Karpas-422 (cell line): ENCODE measurements at regions not wholly inside any gene's neighbourhood (a gene's known extent, or its start where the extent isn't known, plus 50 kb on each side); places are given as distances from the start of the nearest gene placed in this dataset.

ENCODE experiments used
- DNase-seq: peaks from one replicate; pipeline ENCODE4 v3.0.0-alpha.2; 2015
- H2AFZ ChIP-seq: fragments of 200-600 bp; sonication (generic); 2 replicates; pipeline ENCODE4 v1.6.1; 2014; ENCODE audit warnings: antibody characterized with exemption, low read length, mixed read lengths
- H3K27ac ChIP-seq: fragments of 200-600 bp; sonication (generic); 2 replicates; pipeline ENCODE4 v1.5.1; 2014; ENCODE audit warnings: mild to moderate bottlenecking, low read length, moderate library complexity
- H3K27me3 ChIP-seq: fragments of 200-600 bp; sonication (generic); 2 replicates; pipeline ENCODE4 v1.6.1; 2014; ENCODE audit warnings: low read length, mixed read lengths
- H3K36me3 ChIP-seq: fragments of 200-600 bp; sonication (generic); 2 replicates; pipeline ENCODE4 v1.6.1; 2014; ENCODE audit warnings: low read length, mixed read lengths; ENCODE audit not compliant: insufficient read depth
- H3K4me1 ChIP-seq: fragments of 200-600 bp; sonication (generic); 2 replicates; pipeline ENCODE4 v1.6.1; 2014; ENCODE audit warnings: mild to moderate bottlenecking, low read length, mixed read lengths
- H3K4me2 ChIP-seq: fragments of 200-600 bp; sonication (generic); 2 replicates; pipeline ENCODE4 v1.6.1; 2014; ENCODE audit warnings: low read length, low read depth, mild to moderate bottlenecking; ENCODE audit not compliant: poor library complexity, severe bottlenecking
- H3K4me3 ChIP-seq: fragments of 200-600 bp; sonication (generic); 2 replicates; pipeline ENCODE4 v1.5.1; 2014; ENCODE audit warnings: mild to moderate bottlenecking, antibody characterized with exemption, low read length, mixed read lengths
- H3K79me2 ChIP-seq: fragments of 200-600 bp; sonication (generic); 2 replicates; pipeline ENCODE4 v1.6.1; 2014; ENCODE audit warnings: mild to moderate bottlenecking, low read length, mixed read lengths
- H3K9ac ChIP-seq: fragments of 200-600 bp; sonication (generic); 2 replicates; pipeline ENCODE4 v1.6.0; 2014; ENCODE audit warnings: low read length
- H3K9me2 ChIP-seq: fragments of 200-600 bp; sonication (generic), shearing (Covaris generic); replicated peaks from 2 replicates; pipeline ENCODE4 v1.6.0; 2014; ENCODE audit warnings: mild to moderate bottlenecking, low read length, moderate library complexity; ENCODE audit not compliant: insufficient read depth
- H3K9me3 ChIP-seq: fragments of 300-700, 200-600 bp; sonication (generic); 2 replicates; pipeline ENCODE4 v1.6.1; 2014; ENCODE audit warnings: low read length, mixed read lengths
- H4K20me1 ChIP-seq: fragments of 200-600 bp; sonication (generic); 2 replicates; pipeline ENCODE4 v1.6.1; 2014; ENCODE audit warnings: mild to moderate bottlenecking, antibody characterized with exemption, low read length, low read depth; ENCODE audit not compliant: insufficient read depth

- DNase-seq = no peak
- H3K4me1 ChIP-seq = peaks cover 5% of the 10 kb centered on the region
- H3K27me3 ChIP-seq = no peaks in the 10 kb centered on the region
- H2AFZ ChIP-seq = no peak overlapping the region
- H3K4me3 ChIP-seq = no peak overlapping the region
- H3K9me3 ChIP-seq = peaks cover 16% of the 10 kb centered on the region
- H3K36me3 ChIP-seq = no peaks in the 10 kb centered on the region
- no peak overlapping the region for H3K4me2 ChIP-seq
- H3K9ac ChIP-seq = no peak overlapping the region
- no peaks in the 10 kb centered on the region for H3K79me2 ChIP-seq
- H3K27ac ChIP-seq = no peak overlapping the region
- H4K20me1 ChIP-seq = no peaks in the 10 kb centered on the region
- H3K9me2 ChIP-seq = no peaks in the 10 kb centered on the region
Observed at GRCh38 chr2:898319-898718, 52.3 kb upstream of the SNTG2 start.

GRCh38 chr2:897091-897490 is 53.6 kb upstream of the SNTG2 start:
- Histone ChIP-seq H3K4me3 (no peak overlapping the region), H4K20me1 (no peaks in the 10 kb centered on the region), H2AFZ (no peak overlapping the region), H3K9me2 (no peaks in the 10 kb centered on the region), H3K9me3 (peaks cover 16% of the 10 kb centered on the region), H3K4me1 (peaks cover 8% of the 10 kb centered on the region), H3K9ac (no peak overlapping the region), H3K27me3 (no peaks in the 10 kb centered on the region), H3K36me3 (no peaks in the 10 kb centered on the region), H3K79me2 (no peaks in the 10 kb centered on the region), H3K27ac (no peak overlapping the region), H3K4me2 (no peak overlapping the region)
- no peak for DNase-seq

- no peak overlapping the region for H3K4me3 ChIP-seq
- no peaks in the 10 kb centered on the region for H3K27me3 ChIP-seq
- H3K79me2 ChIP-seq = no peaks in the 10 kb centered on the region
- no peaks in the 10 kb centered on the region for H3K9me2 ChIP-seq
- no peak overlapping the region for H3K9ac ChIP-seq
- H3K9me3 ChIP-seq = peaks cover 5% of the 10 kb centered on the region; the same call in 1 of the 2 replicates
- no peaks in the 10 kb centered on the region for H3K36me3 ChIP-seq
- peak; percentile 69 for DNase-seq
- no peaks in the 10 kb centered on the region for H4K20me1 ChIP-seq
- H3K4me1 ChIP-seq = peaks cover 8% of the 10 kb centered on the region
- H3K4me2 ChIP-seq = peak overlapping the region; percentile 45
- H3K27ac ChIP-seq = no peak overlapping the region
- H2AFZ ChIP-seq = no peak overlapping the region; the same call in 1 of the 2 replicates
Observed at GRCh38 chr2:893311-893710, 57.3 kb upstream of the SNTG2 start.

GRCh38 chr2:892892-893291 is 57.8 kb upstream of the SNTG2 start:
- Histone ChIP-seq H2AFZ (no peak overlapping the region), H3K4me1 (peaks cover 8% of the 10 kb centered on the region), H4K20me1 (no peaks in the 10 kb centered on the region), H3K9me3 (peaks cover under 1% of the 10 kb centered on the region; the same call in 1 of the 2 replicates), H3K4me2 (peak overlapping the region; percentile 45), H3K27me3 (no peaks in the 10 kb centered on the region), H3K9me2 (no peaks in the 10 kb centered on the region), H3K79me2 (no peaks in the 10 kb centered on the region), H3K36me3 (no peaks in the 10 kb centered on the region), H3K4me3 (no peak overlapping the region), H3K9ac (no peak overlapping the region), H3K27ac (no peak overlapping the region)
- no peak for DNase-seq

GRCh38 chr2:892401-892800 is 58.2 kb upstream of the SNTG2 start:
- Histone ChIP-seq H3K9ac (no peak overlapping the region), H3K36me3 (no peaks in the 10 kb centered on the region), H3K27ac (no peak overlapping the region), H3K4me2 (no peak overlapping the region), H3K4me1 (peaks cover 8% of the 10 kb centered on the region), H3K79me2 (no peaks in the 10 kb centered on the region), H3K9me3 (no peaks in the 10 kb centered on the region), H4K20me1 (no peaks in the 10 kb centered on the region), H2AFZ (no peak overlapping the region), H3K4me3 (no peak overlapping the region), H3K27me3 (no peaks in the 10 kb centered on the region), H3K9me2 (no peaks in the 10 kb centered on the region)
- no peak for DNase-seq

- no peaks in the 10 kb centered on the region for H3K9me3 ChIP-seq
- H3K79me2 ChIP-seq = no peaks in the 10 kb centered on the region
- H2AFZ ChIP-seq = no peak overlapping the region
- no peaks in the 10 kb centered on the region for H4K20me1 ChIP-seq
- H3K27me3 ChIP-seq = no peaks in the 10 kb centered on the region
- DNase-seq = no peak
- no peak overlapping the region for H3K4me3 ChIP-seq
- H3K36me3 ChIP-seq = no peaks in the 10 kb centered on the region
- no peak overlapping the region for H3K27ac ChIP-seq
- no peak overlapping the region for H3K4me2 ChIP-seq
- no peak overlapping the region for H3K9ac ChIP-seq
- no peaks in the 10 kb centered on the region for H3K9me2 ChIP-seq
- H3K4me1 ChIP-seq = peaks cover 8% of the 10 kb centered on the region
Observed at GRCh38 chr2:891734-892133, 58.9 kb upstream of the SNTG2 start.

- no peak for DNase-seq
- Histone ChIP-seq H3K27ac (no peak overlapping the region), H3K9me2 (no peaks in the 10 kb centered on the region), H2AFZ (no peak overlapping the region), H3K9me3 (no peaks in the 10 kb centered on the region), H3K27me3 (no peaks in the 10 kb centered on the region), H3K4me1 (peaks cover 8% of the 10 kb centered on the region), H3K4me3 (no peak overlapping the region), H3K9ac (no peak overlapping the region), H3K79me2 (no peaks in the 10 kb centered on the region), H3K4me2 (no peak overlapping the region), H3K36me3 (no peaks in the 10 kb centered on the region), H4K20me1 (no peaks in the 10 kb centered on the region)
Observed at GRCh38 chr2:890791-891190, 59.9 kb upstream of the SNTG2 start.

GRCh38 chr2:890214-890613 is 60.4 kb upstream of the SNTG2 start:
- H3K4me3 ChIP-seq = no peak overlapping the region
- no peak overlapping the region for H3K4me2 ChIP-seq
- no peak overlapping the region for H3K9ac ChIP-seq
- H3K27me3 ChIP-seq = no peaks in the 10 kb centered on the region
- peaks cover 8% of the 10 kb centered on the region for H3K4me1 ChIP-seq
- no peaks in the 10 kb centered on the region for H3K9me3 ChIP-seq
- no peaks in the 10 kb centered on the region for H3K79me2 ChIP-seq
- no peaks in the 10 kb centered on the region for H3K9me2 ChIP-seq
- H3K27ac ChIP-seq = no peak overlapping the region
- DNase-seq = no peak
- H3K36me3 ChIP-seq = no peaks in the 10 kb centered on the region
- no peak overlapping the region for H2AFZ ChIP-seq
- no peaks in the 10 kb centered on the region for H4K20me1 ChIP-seq
